Pulmonary artery endothelial cell (primary cell): ENCODE measurements at regions not wholly inside any gene's neighbourhood (a gene's known extent, or its start where the extent isn't known, plus 50 kb on each side); places are given as distances from the start of the nearest gene placed in this dataset.

ENCODE experiments used
- DNase-seq: peaks from one replicate; pipeline ENCODE4 v3.0.0-alpha.2; 2011; ENCODE audit warnings: low read depth, low spot score

GRCh38 chr12:111197376-111197944 is 171.4 kb downstream of the PHETA1 start:
- DNase-seq: no peak

- DNase-seq: no peak
Observed at GRCh38 chr12:111196532-111196931, 172.4 kb downstream of the PHETA1 start.

- no peak for DNase-seq
Observed at GRCh38 chr12:111195316-111195715, 173.6 kb downstream of the PHETA1 start.

- DNase-seq: no peak
Observed at GRCh38 chr12:111194703-111195051, 174.2 kb downstream of the PHETA1 start.

GRCh38 chr12:111193977-111194702 is 174.8 kb downstream of the PHETA1 start:
- DNase-seq: no peak

GRCh38 chr12:111193496-111193895 is 175.4 kb downstream of the PHETA1 start:
- DNase-seq: no peak

- no peak for DNase-seq
Observed at GRCh38 chr12:111193067-111193466, 175.8 kb downstream of the PHETA1 start.

GRCh38 chr12:111192647-111193046 is 176.2 kb downstream of the PHETA1 start:
- no peak for DNase-seq

GRCh38 chr12:111190741-111191526 is 178.0 kb downstream of the PHETA1 start:
- no peak for DNase-seq

- no peak for DNase-seq
Observed at GRCh38 chr12:111189792-111190191, 179.1 kb downstream of the PHETA1 start.

GRCh38 chr12:111188436-111188835 is 180.5 kb downstream of the PHETA1 start:
- no peak for DNase-seq

- DNase-seq: no peak
Observed at GRCh38 chr12:111186347-111186746, 182.5 kb downstream of the PHETA1 start.

- no peak for DNase-seq
Observed at GRCh38 chr12:111185889-111186227, 183.0 kb downstream of the PHETA1 start.

- no peak for DNase-seq
Observed at GRCh38 chr12:111185206-111185888, 183.5 kb downstream of the PHETA1 start.

- no peak for DNase-seq
Observed at GRCh38 chr12:111184161-111184560, 184.7 kb downstream of the PHETA1 start.

GRCh38 chr12:111183094-111183493 is 185.8 kb downstream of the PHETA1 start:
- DNase-seq: no peak

GRCh38 chr12:111182382-111182781 is 186.5 kb downstream of the PHETA1 start:
- no peak for DNase-seq

GRCh38 chr12:111181143-111181726 is 187.7 kb downstream of the PHETA1 start:
- DNase-seq: no peak

GRCh38 chr12:111180426-111181142 is 188.3 kb downstream of the PHETA1 start:
- DNase-seq: no peak

- DNase-seq: no peak
Observed at GRCh38 chr12:111178181-111179081, 190.5 kb downstream of the PHETA1 start.
